ENCODE measurements at regions not wholly inside any gene's neighbourhood (a gene's known extent, or its start where the extent isn't known, plus 50 kb on each side); places are given as distances from the start of the nearest gene placed in this dataset.

- no peak for TF ChIP-seq CTCF (conservative IDR thresholded peaks at IDR 0.05; ENCODE audit: low read length)
- no peak for TF ChIP-seq EZH2phosphoT487 (IDR thresholded peaks at IDR 0.05; ENCODE audit: borderline replicate concordance)
Measured at GRCh38 chr2:77633601-77634000, 111.4 kb upstream of the LRRTM4 start.

All from Loucy (cell line).